Gastrocnemius medialis (tissue), 4 donors: ENCODE measurements at regions not wholly inside any gene's neighbourhood (a gene's known extent, or its start where the extent isn't known, plus 50 kb on each side); places are given as distances from the start of the nearest gene placed in this dataset.
A peak's percentile ranks its signal among the peaks of the same experiment; 100 is the strongest.

Experiments
- CTCF ChIP-seq, 5 experiments: fragments of 450-650 bp in 3 of 5; fragments of 200-600 bp in 2 of 5; sonication (generic) in 2 of 5; IDR thresholded peaks in 4 of 5; conservative IDR thresholded peaks in 1 of 5; 1 replicate in 4 of 5; 2 replicates in 1 of 5; pipeline ENCODE4 v1.5.1; 2016 to 2019; ENCODE audit warnings: antibody characterized with exemption in 5 of 5, mild to moderate bottlenecking in 3 of 5, moderate library complexity in 3 of 5
- POLR2A ChIP-seq, 2 donors: fragments of 450-650 bp; IDR thresholded peaks; one replicate each; pipeline ENCODE4 v1.6.1; 2017; ENCODE audit warnings: antibody characterized with exemption in 2 of 2, mild to moderate bottlenecking in 2 of 2, moderate library complexity in 2 of 2

GRCh38 chrX:69060631-69061408 is 104.4 kb downstream of the PJA1 start:
- peak in 4 of 5 experiments; percentile 11 to 47 (median 36) for TF ChIP-seq CTCF (IDR thresholded peaks at IDR 0.05 in 4 of 5, conservative IDR thresholded peaks at IDR 0.05 in 1 of 5)
- no peak for TF ChIP-seq POLR2A (IDR thresholded peaks at IDR 0.05)
